Mesodermal cell (in vitro differentiated cells): ENCODE measurements at regions not wholly inside any gene's neighbourhood (a gene's known extent, or its start where the extent isn't known, plus 50 kb on each side); places are given as distances from the start of the nearest gene placed in this dataset.

Source experiments
- H3K27ac ChIP-seq: 2 replicates; pipeline ENCODE4 v1.7.0; 2013; ENCODE audit warnings: mild to moderate bottlenecking, low read depth, low read length, moderate library complexity; ENCODE audit not compliant: severe bottlenecking
- H3K36me3 ChIP-seq: 2 replicates; pipeline ENCODE4 v1.7.1; 2013; ENCODE audit warnings: mild to moderate bottlenecking, low read length, moderate library complexity; ENCODE audit not compliant: control insufficient read depth, insufficient read depth
- H3K4me1 ChIP-seq: one replicate; pipeline ENCODE4 v1.7.1; 2013; ENCODE audit warnings: mild to moderate bottlenecking, low read length; ENCODE audit not compliant: insufficient read depth, control insufficient read depth, poor library complexity, severe bottlenecking
- H3K4me3 ChIP-seq: 2 replicates; pipeline ENCODE4 v1.7.0; 2013; ENCODE audit warnings: low read length, control low read depth, mild to moderate bottlenecking; ENCODE audit not compliant: insufficient read depth, poor library complexity, severe bottlenecking; ENCODE audit errors: extremely low read depth
- H3K9me3 ChIP-seq: 2 replicates; pipeline ENCODE4 v1.7.1; 2013; ENCODE audit warnings: mild to moderate bottlenecking, low read length, moderate library complexity; ENCODE audit not compliant: control insufficient read depth
- WGBS, 2 experiments: methylation state at CpG; one replicate each; pipeline ENCODE4 v1.1.5; 2013; ENCODE audit warnings: missing lambda C conversion rate in 2 of 2; ENCODE audit not compliant: insufficient coverage in 2 of 2; 5-methylcytosine and 5-hydroxymethylcytosine counted together

- WGBS, 2 experiments = 95 to 100% methylated on average over 3 of the region's 3 CpGs
- H3K9me3 ChIP-seq = peaks cover 5% of the 10 kb centered on the region
- no peaks in the 10 kb centered on the region for H3K4me1 ChIP-seq
- no peak overlapping the region for H3K27ac ChIP-seq
- no peak overlapping the region for H3K4me3 ChIP-seq
- H3K36me3 ChIP-seq = no peaks in the 10 kb centered on the region
Measured at GRCh38 chr3:28033059-28033784, 208.2 kb upstream of the CMC1 start.

DNA sequence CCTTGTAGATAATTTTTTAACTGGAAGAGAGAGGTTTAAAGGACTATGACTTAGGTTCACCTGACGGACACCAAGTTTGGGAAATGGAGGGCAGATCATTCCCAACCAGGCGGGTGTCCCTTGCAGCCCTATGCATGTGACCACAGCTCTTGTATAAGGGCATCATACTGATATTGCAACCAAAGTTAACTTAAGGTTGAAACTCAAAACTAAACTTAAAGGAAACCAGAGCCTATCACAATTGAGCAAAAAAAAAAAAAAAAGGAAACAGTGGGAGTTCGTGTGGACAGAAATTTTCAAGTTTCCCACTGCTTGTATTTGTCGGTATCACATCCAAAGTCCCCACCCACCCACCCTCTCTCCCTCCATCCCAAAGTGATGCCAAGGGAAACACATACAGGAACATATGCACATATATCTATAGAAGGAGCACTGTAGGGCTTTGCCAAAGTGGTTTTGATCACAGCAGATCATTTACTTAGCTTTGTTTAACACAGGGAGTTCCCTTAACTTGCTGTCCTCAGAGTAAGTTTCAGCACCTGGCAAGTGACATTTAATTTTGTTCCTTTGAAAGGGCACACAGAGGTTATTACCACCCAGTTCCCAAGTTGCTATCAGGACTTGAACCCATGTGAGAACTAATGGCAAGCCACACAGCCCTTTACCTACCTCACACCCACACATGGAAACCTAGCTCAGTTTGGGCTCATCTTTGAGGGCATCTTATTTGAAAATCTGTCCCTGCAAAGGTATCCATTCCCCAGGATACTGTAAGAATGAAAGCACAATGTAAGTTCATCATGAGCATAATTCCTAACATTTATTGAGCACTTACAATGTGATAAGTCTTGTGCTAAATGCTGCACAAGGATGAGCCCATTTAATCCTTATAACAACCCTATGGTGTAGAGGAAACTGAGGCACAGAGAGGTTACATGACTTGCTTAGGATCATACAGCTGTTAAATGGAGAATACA, 204.5 kb upstream of the CMC1 start:
- Histone ChIP-seq H3K27ac (no peak overlapping the region), H3K36me3 (no peaks in the 10 kb centered on the region), H3K9me3 (peaks cover 3% of the 10 kb centered on the region), H3K4me3 (no peak overlapping the region), H3K4me1 (no peaks in the 10 kb centered on the region)
- WGBS, 2 experiments = 85 to 100% methylated on average over 1 to 2 of the region's 4 CpGs

GRCh38 chr3:28039234-28039633, 202.2 kb upstream of the CMC1 start:
- whole genome bisulfite sequencing, 2 experiments = 90% methylated on average over 2 of the region's 3 CpGs; no CpG with 5 or more reads in 1 of the 2 experiments
- H3K36me3 ChIP-seq = no peaks in the 10 kb centered on the region
- no peaks in the 10 kb centered on the region for H3K9me3 ChIP-seq
- no peak overlapping the region for H3K4me3 ChIP-seq
- H3K27ac ChIP-seq = no peak overlapping the region
- no peaks in the 10 kb centered on the region for H3K4me1 ChIP-seq

- H3K4me3 ChIP-seq = no peak overlapping the region
- H3K4me1 ChIP-seq = no peaks in the 10 kb centered on the region
- H3K27ac ChIP-seq = no peak overlapping the region
- no peaks in the 10 kb centered on the region for H3K36me3 ChIP-seq
- no peaks in the 10 kb centered on the region for H3K9me3 ChIP-seq
- 63 to 100% methylated on average over 1 of the region's 1 CpG for WGBS, 2 experiments
Measured at GRCh38 chr3:28039829-28040228, 201.6 kb upstream of the CMC1 start.

- Histone ChIP-seq H3K4me1 (no peaks in the 10 kb centered on the region), H3K4me3 (no peak overlapping the region), H3K27ac (no peak overlapping the region), H3K36me3 (no peaks in the 10 kb centered on the region), H3K9me3 (no peaks in the 10 kb centered on the region)
- WGBS, 2 experiments = 64% methylated on average over 1 of the region's 2 CpGs; no CpG with 5 or more reads in 1 of the 2 experiments
Measured at GRCh38 chr3:28042095-28042635, 199.3 kb upstream of the CMC1 start.

GRCh38 chr3:28042707-28043106, 198.7 kb upstream of the CMC1 start:
- Histone ChIP-seq H3K36me3 (no peaks in the 10 kb centered on the region), H3K9me3 (no peaks in the 10 kb centered on the region), H3K27ac (no peak overlapping the region), H3K4me3 (no peak overlapping the region), H3K4me1 (no peaks in the 10 kb centered on the region)
- WGBS, 2 experiments = no CpG with 5 or more reads among the region's 1 CpG

DNA sequence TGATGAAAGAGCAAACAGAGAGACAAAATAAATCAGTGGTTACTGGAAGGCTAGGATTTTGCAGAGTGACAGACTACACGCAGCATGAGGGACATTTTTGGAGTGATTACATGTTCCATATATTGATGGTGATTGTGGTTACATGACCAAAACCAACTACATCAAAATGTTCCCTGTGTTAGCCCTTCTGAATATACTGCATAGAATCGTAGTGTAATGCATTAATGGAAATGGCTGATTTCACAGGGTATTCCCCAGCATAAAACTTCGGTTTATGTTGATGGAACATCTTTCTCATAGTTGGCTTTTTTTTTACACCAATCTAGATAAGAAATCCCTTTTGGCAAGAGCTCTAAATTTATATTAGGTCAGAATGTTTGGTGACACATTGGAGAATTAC, 191.3 kb upstream of the CMC1 start:
- Histone ChIP-seq H3K4me1 (no peaks in the 10 kb centered on the region), H3K36me3 (no peaks in the 10 kb centered on the region), H3K27ac (no peak overlapping the region), H3K9me3 (no peaks in the 10 kb centered on the region), H3K4me3 (no peak overlapping the region)
- WGBS, 2 experiments = no CpG with 5 or more reads among the region's 3 CpGs

- Histone ChIP-seq H3K36me3 (no peaks in the 10 kb centered on the region), H3K4me3 (no peak overlapping the region), H3K4me1 (no peaks in the 10 kb centered on the region), H3K9me3 (no peaks in the 10 kb centered on the region), H3K27ac (no peak overlapping the region)
- WGBS, 2 experiments = no CpG with 5 or more reads among the region's 2 CpGs
Measured at GRCh38 chr3:28050885-28051284, 190.5 kb upstream of the CMC1 start.

DNA sequence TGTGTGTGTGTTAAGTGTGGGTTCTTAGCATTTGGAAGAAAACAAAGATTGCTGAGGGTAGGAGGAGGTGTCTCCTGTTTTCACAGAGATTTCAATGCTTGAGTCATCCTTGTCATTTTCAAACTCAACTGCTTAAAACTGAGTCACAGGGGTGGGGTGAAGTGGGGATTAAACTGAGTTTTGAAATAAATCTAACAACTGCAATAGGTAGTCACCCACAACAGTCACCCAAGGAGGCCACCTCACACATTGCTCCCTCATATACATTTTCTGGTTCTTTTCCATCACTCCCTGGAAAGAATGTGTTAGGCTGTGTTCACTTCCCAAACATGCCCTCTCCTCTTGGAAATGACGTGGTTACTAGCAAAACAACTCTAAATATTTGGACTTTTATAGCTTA, 187.7 kb upstream of the CMC1 start:
- no peak overlapping the region for H3K4me3 ChIP-seq
- no peaks in the 10 kb centered on the region for H3K4me1 ChIP-seq
- H3K36me3 ChIP-seq = no peaks in the 10 kb centered on the region
- WGBS, 2 experiments = 60% methylated on average over 1 of the region's 1 CpG; no CpG with 5 or more reads in 1 of the 2 experiments
- no peak overlapping the region for H3K27ac ChIP-seq
- H3K9me3 ChIP-seq = no peaks in the 10 kb centered on the region

DNA sequence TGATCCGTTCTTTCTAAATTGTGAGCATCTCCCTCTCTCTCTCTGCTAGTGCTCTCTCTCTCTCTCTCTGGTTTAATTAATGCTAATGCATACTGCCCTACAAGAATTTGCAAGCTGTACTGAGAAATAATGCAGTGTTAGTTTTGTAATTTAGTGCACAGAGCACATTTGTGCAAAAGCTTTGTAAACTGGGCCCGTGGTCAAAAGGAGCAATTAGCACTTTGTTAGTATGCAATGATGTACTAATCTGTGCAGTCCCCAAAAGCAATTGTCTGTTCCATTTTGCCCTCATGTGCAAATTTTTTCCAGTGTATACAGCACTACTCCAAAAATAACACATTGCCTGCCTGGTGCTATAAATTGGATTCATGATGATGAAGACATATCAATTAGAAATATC, 184.6 kb upstream of the CMC1 start:
- no peak overlapping the region for H3K4me3 ChIP-seq
- 100% methylated on average over 1 of the region's 2 CpGs; no CpG with 5 or more reads in 1 of the 2 experiments for WGBS, 2 experiments
- H3K9me3 ChIP-seq = no peaks in the 10 kb centered on the region

More for the DNA sequence above, 184.6 kb upstream of the CMC1 start:
- Histone ChIP-seq H3K4me1 (no peaks in the 10 kb centered on the region), H3K36me3 (no peaks in the 10 kb centered on the region), H3K27ac (no peak overlapping the region)
